ENCODE measurements at regions not wholly inside any gene's neighbourhood (a gene's known extent, or its start where the extent isn't known, plus 50 kb on each side); places are given as distances from the start of the nearest gene placed in this dataset.
"Not testable (repeated sequence)": the region's sequence is repeated elsewhere in the genome, so short reads cannot be mapped to it uniquely, and the experiment has no call there.

- DNase-seq (ENCODE audit: low read depth in 1 of 2, low spot score in 1 of 2) = no peak
These were observed 88.9 kb upstream of the NT5E start for GRCh38 chr6:85360794-85361642.

DNA sequence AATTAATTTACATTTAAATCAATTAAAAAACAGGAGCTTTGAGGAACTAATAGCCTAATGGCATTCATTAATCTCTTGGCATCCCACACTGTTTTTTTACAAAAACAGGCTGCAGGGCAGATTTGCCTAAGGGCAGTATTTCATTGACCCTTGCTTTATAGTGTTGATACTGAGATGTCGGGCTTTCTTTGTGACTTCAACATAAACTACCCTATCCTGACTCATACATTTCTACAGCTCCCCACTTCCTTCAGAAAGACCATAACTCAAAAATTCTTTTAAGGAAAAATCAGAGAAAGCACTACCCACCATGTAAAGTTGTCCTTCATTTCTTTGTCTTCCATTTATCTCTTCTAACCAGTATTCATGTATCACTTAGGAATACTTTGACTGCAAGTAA is 92.2 kb upstream of the NT5E start:
- no peak for DNase-seq (ENCODE audit: low read depth in 1 of 2, low spot score in 1 of 2)

DNA sequence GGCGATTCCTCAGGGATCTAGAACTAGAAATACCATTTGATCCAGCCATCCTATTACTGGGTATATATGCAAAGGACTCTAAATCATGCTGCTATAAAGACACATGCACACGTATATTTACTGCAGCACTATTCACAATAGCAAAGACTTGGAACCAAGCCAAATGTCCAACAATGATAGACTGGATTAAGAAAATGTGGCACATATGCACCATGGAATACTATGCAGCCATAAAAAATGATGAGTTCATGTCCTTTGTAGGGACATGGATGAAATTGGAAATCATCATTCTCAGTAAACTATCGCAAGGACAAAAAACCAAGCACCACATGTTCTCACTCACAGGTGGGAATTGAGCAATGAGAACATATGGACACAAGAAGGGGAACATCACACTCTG is 93.1 kb upstream of the NT5E start:
- not testable (repeated sequence) for DNase-seq (ENCODE audit: low read depth in 1 of 2, low spot score in 1 of 2)

GRCh38 chr6:85355816-85356215 is 94.1 kb upstream of the NT5E start:
- DNase-seq (ENCODE audit: low read depth in 1 of 2, low spot score in 1 of 2) = no peak

GRCh38 chr6:85354761-85355618 is 94.9 kb upstream of the NT5E start:
- peak; percentile 3 to 49 for DNase-seq (ENCODE audit: low read depth in 1 of 2, low spot score in 1 of 2)

- no peak for DNase-seq (ENCODE audit: low read depth in 1 of 2, low spot score in 1 of 2)
These were observed 96.9 kb upstream of the NT5E start for GRCh38 chr6:85353012-85353411.

DNA sequence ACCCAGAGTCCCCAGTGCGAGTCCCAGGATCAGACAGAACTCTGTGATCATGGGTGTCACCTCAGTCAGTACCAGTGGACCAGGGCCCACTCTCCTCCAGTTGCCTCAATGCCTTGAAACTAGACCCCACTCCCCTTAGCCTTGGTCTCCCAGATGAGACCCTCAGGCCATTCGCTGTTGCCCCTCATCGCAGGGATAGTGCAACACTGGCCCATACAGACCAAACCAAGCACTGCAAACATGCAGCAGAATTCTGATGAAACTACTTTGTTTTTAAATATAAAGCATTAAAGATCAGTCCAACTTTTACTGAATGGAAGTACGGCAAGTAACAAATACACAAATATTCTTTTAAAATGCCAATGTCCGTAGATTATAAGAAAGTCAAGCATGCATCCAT is 101.2 kb upstream of the NT5E start:
- DNase-seq (ENCODE audit: low read depth in 1 of 2, low spot score in 1 of 2) = no peak

GRCh38 chr6:85347812-85348211 is 102.1 kb upstream of the NT5E start:
- DNase-seq (ENCODE audit: low read depth in 1 of 2, low spot score in 1 of 2) = no peak

GRCh38 chr6:85346196-85346595 is 103.7 kb upstream of the NT5E start:
- no peak for DNase-seq (ENCODE audit: low read depth in 1 of 2, low spot score in 1 of 2)

DNA sequence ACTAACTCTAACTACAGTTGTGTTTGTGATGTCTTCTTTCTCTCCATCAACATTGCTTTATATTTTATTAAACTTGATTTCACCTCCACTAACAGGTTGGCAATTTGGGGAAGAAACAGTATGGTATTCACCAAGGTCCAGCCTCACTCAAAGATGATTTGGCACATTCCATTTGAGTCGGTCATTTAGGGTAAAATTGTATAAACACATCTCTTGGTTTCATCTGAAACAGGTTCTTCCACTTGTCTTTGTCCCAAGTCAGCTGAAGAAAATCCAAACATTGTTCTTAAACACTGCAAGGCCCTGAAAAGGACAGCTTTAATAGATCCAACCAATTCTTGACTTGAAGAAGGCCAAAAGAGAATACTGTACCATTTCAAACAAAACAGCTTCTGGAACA is 104.9 kb upstream of the NT5E start:
- DNase-seq (ENCODE audit: low read depth in 1 of 2, low spot score in 1 of 2) = no peak

- no peak for DNase-seq (ENCODE audit: low read depth in 1 of 2, low spot score in 1 of 2)
These were observed 106.5 kb upstream of the NT5E start for GRCh38 chr6:85343428-85343827.

DNA sequence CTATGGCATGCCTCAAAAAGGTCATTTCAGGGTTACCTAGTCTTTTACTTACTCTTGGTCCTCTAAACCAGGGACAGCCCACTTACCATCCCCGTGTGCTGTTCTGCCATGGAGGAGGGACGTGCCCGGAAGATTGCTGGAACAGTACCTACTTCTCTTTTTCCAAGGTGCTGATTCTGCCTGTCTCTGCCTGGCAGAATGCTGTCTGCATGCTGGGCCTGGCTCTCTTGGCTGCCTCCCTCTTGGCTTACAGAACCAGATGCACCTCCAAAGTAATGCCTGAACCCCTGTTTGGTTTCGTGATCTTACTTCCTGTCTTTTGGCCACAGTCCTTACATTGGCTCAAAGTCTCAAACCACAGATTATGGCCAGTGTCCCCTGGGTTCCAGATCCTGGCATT is 120.7 kb upstream of the NT5E start:
- DNase-seq (ENCODE audit: low read depth in 1 of 2, low spot score in 1 of 2) = no peak

DNA sequence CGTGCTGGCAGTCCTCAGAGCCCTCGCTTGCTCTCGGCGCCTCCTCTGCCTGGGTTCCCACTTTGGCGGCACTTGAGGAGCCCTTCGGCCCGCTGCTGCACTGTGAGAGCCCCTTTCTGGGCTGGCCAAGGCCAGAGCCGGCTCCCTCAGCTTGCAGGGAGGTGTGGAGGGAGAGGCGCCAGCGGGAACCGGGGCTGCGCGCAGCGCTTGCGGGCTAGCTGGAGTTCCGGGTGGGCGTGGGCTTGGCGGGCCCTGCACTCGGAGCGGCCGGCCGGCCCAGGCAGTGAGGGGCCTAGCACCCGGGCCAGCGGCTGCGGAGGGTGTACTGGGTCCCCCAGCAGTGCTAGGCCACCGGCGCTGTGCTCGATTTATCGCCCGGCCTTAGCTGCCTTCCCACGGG is 124.1 kb upstream of the NT5E start:
- DNase-seq (ENCODE audit: low read depth in 1 of 2, low spot score in 1 of 2) = not testable (repeated sequence)

DNA sequence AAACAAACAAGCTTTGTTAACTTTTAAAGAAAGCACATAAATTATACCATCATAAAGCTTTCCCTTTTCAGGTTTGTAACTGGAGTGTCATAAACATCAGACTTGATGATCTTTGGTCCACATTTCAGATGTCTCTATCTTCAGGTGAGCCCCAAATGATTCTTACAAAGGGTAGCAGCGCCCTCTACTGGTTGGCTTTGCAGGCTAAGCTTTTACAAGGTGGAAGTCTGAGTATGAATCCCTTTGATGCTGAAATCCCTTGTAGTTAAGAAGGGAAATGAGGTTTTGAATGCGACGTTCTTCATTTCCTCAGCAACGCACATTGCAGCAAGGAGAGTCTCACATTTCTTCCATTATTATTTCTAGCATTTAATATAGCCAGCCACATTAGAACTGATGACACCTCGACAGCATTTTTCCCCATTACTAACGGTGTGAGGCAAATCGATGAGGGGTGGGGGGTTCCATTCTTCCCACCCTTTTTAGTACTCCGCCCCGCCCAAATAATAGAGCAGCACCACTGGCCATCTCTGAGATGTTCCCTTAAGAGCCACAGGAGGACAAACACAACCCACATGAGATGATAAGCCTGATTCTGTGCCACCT is 126.3 kb upstream of the NT5E start:
- DNase-seq (ENCODE audit: low read depth in 1 of 2, low spot score in 1 of 2) = peak; percentile 25 to 62

GRCh38 chr6:85322446-85323105 is 127.3 kb upstream of the NT5E start:
- no peak for DNase-seq (ENCODE audit: low read depth in 1 of 2, low spot score in 1 of 2)

- DNase-seq (ENCODE audit: low read depth in 1 of 2, low spot score in 1 of 2) = no peak
These were observed 128.0 kb upstream of the NT5E start for GRCh38 chr6:85321906-85322305.

DNA sequence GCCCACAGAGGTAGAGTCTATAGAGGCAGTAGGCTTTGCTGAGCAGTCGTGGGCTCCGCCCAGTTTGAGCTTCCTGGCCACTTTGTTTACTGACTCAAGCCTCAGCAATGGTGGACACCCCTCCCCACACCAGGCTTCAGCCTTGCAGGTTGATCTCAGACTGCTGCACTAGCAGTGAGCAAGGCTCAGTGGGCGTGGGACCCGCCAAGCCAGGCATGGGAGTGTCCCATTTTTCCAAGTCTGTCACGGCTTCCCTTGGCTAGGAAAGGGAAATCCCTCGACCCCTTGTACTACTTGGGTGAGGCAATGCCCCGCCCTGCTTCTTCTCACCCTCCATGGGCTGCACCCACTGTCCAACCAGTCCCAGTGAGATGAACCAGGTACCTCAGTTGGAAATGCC is 135.3 kb upstream of the NT5E start:
- DNase-seq (ENCODE audit: low read depth in 1 of 2, low spot score in 1 of 2) = no peak

DNA sequence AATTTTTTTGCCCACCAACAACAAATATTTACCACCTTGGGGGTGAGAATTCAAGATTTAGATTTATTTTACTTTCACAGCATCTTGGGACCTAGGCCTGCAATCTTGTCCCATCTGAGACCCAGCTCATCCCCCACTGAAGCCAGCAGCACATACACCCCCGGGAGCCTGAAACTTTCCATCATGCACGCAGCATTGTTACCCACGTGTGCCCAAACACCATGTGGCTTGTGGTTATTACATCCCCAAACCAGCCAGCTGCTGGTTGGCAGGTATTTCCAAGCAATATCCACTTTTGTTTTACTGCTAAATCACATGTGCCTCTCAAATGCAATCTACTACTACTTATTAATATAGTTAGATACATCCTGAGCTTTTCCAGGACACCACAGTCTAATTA is 149.3 kb upstream of the NT5E start:
- DNase-seq (ENCODE audit: low read depth in 1 of 2, low spot score in 1 of 2) = no peak

GRCh38 chr6:85298553-85298952 is 151.3 kb upstream of the NT5E start:
- no peak for DNase-seq (ENCODE audit: low read depth in 1 of 2, low spot score in 1 of 2)

DNA sequence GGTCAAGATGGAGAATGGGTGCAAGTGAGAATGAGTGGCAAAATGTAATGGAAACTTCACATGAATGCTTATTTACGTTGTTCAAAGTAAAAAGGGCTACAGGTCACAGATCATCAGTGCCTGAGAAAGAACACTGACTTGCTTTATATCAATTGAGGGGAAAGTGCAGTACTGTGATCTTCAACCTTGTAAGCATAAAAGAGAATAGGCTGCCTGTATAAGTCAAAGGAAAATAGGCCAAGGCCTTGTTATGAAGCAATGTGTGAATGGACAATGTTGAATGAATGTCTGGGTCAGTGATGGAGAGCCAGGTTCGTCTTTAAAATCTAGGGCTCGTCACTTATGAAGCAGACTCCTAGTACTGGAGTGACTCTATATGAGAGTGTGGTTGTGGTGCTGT is 158.6 kb upstream of the NT5E start:
- no peak for DNase-seq (ENCODE audit: low read depth in 1 of 2, low spot score in 1 of 2)

- DNase-seq (ENCODE audit: low read depth in 1 of 2, low spot score in 1 of 2) = no peak
These were observed 162.2 kb upstream of the NT5E start for GRCh38 chr6:85287654-85288053.
